ENCODE measurements at regions not wholly inside any gene's neighbourhood (a gene's known extent, or its start where the extent isn't known, plus 50 kb on each side); places are given as distances from the start of the nearest gene placed in this dataset.

- TF ChIP-seq ZNF142 (CRISPR knock-in tag; IDR thresholded peaks at IDR 0.05): peak; percentile 26; the same call in 1 of the 2 replicates
- peak; percentile 95 for TF ChIP-seq FOXA3 (CRISPR knock-in tag; IDR thresholded peaks at IDR 0.05)
- TF ChIP-seq MTA1 (CRISPR knock-in tag; IDR thresholded peaks at IDR 0.05; ENCODE audit: borderline replicate concordance): no peak
- TF ChIP-seq TBX2 (CRISPR knock-in tag; IDR thresholded peaks at IDR 0.05; ENCODE audit: borderline replicate concordance): peak; percentile 77
- TF ChIP-seq CEBPG (CRISPR knock-in tag; IDR thresholded peaks at IDR 0.05): peak; percentile 68
- peak; percentile 34; the same call in 1 of the 2 replicates for TF ChIP-seq BHLHE40 (IDR thresholded peaks at IDR 0.05; ENCODE audit: low read length)
- no peak for TF ChIP-seq ISX (CRISPR knock-in tag; conservative IDR thresholded peaks at IDR 0.05)
- peak in 1 of 2 experiments; percentile 70; a peak in 1 of 4 replicates for TF ChIP-seq KLF16 (CRISPR knock-in tag; IDR thresholded peaks at IDR 0.05)
- peak; percentile 86 for TF ChIP-seq ELF3 (CRISPR knock-in tag; IDR thresholded peaks at IDR 0.05)
- peak; percentile 87 for TF ChIP-seq FOXO1 (CRISPR knock-in tag; IDR thresholded peaks at IDR 0.05)
- TF ChIP-seq ZNF800 (CRISPR knock-in tag; IDR thresholded peaks at IDR 0.05): peak; percentile 49; the same call in 1 of the 2 replicates
- no peak for TF ChIP-seq ADNP (CRISPR knock-in tag; IDR thresholded peaks at IDR 0.05)
- peak; percentile 56 for TF ChIP-seq TEAD3 (CRISPR knock-in tag; optimal IDR thresholded peaks at IDR 0.05; ENCODE audit: borderline replicate concordance)
- TF ChIP-seq ZNF331 (CRISPR knock-in tag; IDR thresholded peaks at IDR 0.05): 0 out of 2 replicates have a peak, but pooled peaks have one; percentile 48
- TF ChIP-seq ZNF609 (CRISPR knock-in tag; IDR thresholded peaks at IDR 0.05; ENCODE audit: borderline replicate concordance): peak; percentile 87
- TF ChIP-seq HOXA3 (CRISPR knock-in tag; IDR thresholded peaks at IDR 0.05): peak; percentile 22; the same call in 1 of the 2 replicates
- peak; percentile 52; the same call in 1 of the 2 replicates for TF ChIP-seq GATA4 (IDR thresholded peaks at IDR 0.05; ENCODE audit: borderline replicate concordance, low read depth)
These were observed 178.0 kb upstream of the UMPS start (continued) for GRCh38 chr3:124552224-124552623.

Data from HepG2 (cell line).